GM12891 (cell line): ENCODE measurements at regions not wholly inside any gene's neighbourhood (a gene's known extent, or its start where the extent isn't known, plus 50 kb on each side); places are given as distances from the start of the nearest gene placed in this dataset.

Experiments used
- POLR2A ChIP-seq: IDR thresholded peaks from 2 replicates; pipeline ENCODE4 v1.6.1; 2011; ENCODE audit warnings: low read depth, low read length, control low read depth
- POLR2AphosphoS5 ChIP-seq: IDR thresholded peaks from 2 replicates; pipeline ENCODE4 v1.6.1; 2011; ENCODE audit warnings: low read depth, low read length, control low read depth
- TAF1 ChIP-seq: IDR thresholded peaks from 2 replicates; pipeline ENCODE4 v1.6.1; 2011; ENCODE audit warnings: low read depth, low read length, control low read depth

DNA sequence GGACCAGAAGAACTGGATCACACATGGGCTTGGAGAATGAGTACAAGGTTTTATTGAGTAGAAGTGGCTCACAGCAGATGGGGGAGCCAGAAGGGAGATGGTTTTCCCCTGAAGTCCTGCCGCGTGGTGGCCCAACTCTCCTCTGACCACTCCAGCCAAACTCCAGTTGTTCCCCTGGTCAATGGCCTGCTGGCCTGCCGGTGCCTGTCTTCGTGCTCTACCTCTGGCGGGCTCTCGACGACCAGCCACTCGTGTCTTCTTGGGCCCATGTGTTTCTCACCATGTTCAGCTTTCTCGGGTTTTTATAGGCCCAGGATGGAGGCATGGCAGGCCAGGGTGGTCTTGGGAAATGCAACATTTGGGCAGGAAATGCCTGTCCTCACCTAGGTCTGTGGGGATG, 519.6 kb downstream of the CYLC2 start:
- TF ChIP-seq POLR2AphosphoS5: no peak
- no peak for TF ChIP-seq TAF1
- TF ChIP-seq POLR2A: no peak
